ENCODE measurements at regions not wholly inside any gene's neighbourhood (a gene's known extent, or its start where the extent isn't known, plus 50 kb on each side); places are given as distances from the start of the nearest gene placed in this dataset.
A peak's percentile ranks its signal among the peaks of the same experiment; 100 is the strongest.

GRCh38 chr4:142983065-142983464, 137.0 kb upstream of the INPP4B start:
- peak; percentile 1 for DNase-seq (ENCODE audit: low read depth)
- TF ChIP-seq CTCF (IDR thresholded peaks at IDR 0.05; ENCODE audit: low read length, missing control alignments): no peak
- no peak overlapping the region for H3K4me3 ChIP-seq (replicated peaks; ENCODE audit: low read depth, low read length)

GRCh38 chr4:142983589-142983988, 137.5 kb upstream of the INPP4B start:
- DNase-seq (ENCODE audit: low read depth): no peak
- TF ChIP-seq CTCF (IDR thresholded peaks at IDR 0.05; ENCODE audit: low read length, missing control alignments): no peak
- no peak overlapping the region for H3K4me3 ChIP-seq (replicated peaks; ENCODE audit: low read depth, low read length)

GRCh38 chr4:142984871-142985585, 138.9 kb upstream of the INPP4B start:
- DNase-seq (ENCODE audit: low read depth): peak; percentile 18
- TF ChIP-seq CTCF (IDR thresholded peaks at IDR 0.05; ENCODE audit: low read length, missing control alignments): peak; percentile 43
- no peak overlapping the region for H3K4me3 ChIP-seq (replicated peaks; ENCODE audit: low read depth, low read length)

GRCh38 chr4:143016171-143016570, 168.5 kb upstream of the USP38 start:
- no peak for DNase-seq (ENCODE audit: low read depth)
- no peak for TF ChIP-seq CTCF (IDR thresholded peaks at IDR 0.05; ENCODE audit: low read length, missing control alignments)
- H3K4me3 ChIP-seq (replicated peaks; ENCODE audit: low read depth, low read length): no peak overlapping the region

- DNase-seq (ENCODE audit: low read depth): no peak
- H3K4me3 ChIP-seq (replicated peaks; ENCODE audit: low read depth, low read length): no peak overlapping the region
- TF ChIP-seq CTCF (IDR thresholded peaks at IDR 0.05; ENCODE audit: low read length, missing control alignments): no peak
Measured at GRCh38 chr4:143017210-143017609, 167.5 kb upstream of the USP38 start.

- TF ChIP-seq CTCF (IDR thresholded peaks at IDR 0.05; ENCODE audit: low read length, missing control alignments): no peak
- no peak for DNase-seq (ENCODE audit: low read depth)
Measured at GRCh38 chr4:143019351-143019750, 165.4 kb upstream of the USP38 start.

GRCh38 chr4:143021384-143021783, 163.3 kb upstream of the USP38 start:
- H3K4me3 ChIP-seq (replicated peaks; ENCODE audit: low read depth, low read length): no peak overlapping the region
- no peak for TF ChIP-seq CTCF (IDR thresholded peaks at IDR 0.05; ENCODE audit: low read length, missing control alignments)
- no peak for DNase-seq (ENCODE audit: low read depth)

More at GRCh38 chr4:143019351-143019750, 165.4 kb upstream of the USP38 start:
- H3K4me3 ChIP-seq (replicated peaks; ENCODE audit: low read depth, low read length): no peak overlapping the region
